ENCODE measurements at regions not wholly inside any gene's neighbourhood (a gene's known extent, or its start where the extent isn't known, plus 50 kb on each side); places are given as distances from the start of the nearest gene placed in this dataset.

GRCh38 chr15:23750179-23750578 lies 63.1 kb upstream of the NDN start:
- no peak overlapping the region for H3K4me3 ChIP-seq (ENCODE audit: low read depth, low read length)
- no peak for DNase-seq (ENCODE audit: low read depth)
- TF ChIP-seq, protein P1, sequence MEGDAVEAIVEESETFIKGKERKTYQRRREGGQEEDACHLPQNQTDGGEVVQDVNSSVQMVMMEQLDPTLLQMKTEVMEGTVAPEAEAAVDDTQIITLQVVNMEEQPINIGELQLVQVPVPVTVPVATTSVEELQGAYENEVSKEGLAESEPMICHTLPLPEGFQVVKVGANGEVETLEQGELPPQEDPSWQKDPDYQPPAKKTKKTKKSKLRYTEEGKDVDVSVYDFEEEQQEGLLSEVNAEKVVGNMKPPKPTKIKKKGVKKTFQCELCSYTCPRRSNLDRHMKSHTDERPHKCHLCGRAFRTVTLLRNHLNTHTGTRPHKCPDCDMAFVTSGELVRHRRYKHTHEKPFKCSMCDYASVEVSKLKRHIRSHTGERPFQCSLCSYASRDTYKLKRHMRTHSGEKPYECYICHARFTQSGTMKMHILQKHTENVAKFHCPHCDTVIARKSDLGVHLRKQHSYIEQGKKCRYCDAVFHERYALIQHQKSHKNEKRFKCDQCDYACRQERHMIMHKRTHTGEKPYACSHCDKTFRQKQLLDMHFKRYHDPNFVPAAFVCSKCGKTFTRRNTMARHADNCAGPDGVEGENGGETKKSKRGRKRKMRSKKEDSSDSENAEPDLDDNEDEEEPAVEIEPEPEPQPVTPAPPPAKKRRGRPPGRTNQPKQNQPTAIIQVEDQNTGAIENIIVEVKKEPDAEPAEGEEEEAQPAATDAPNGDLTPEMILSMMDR (conservative IDR thresholded peaks at IDR 0.05; ENCODE audit: low read depth, low read length): no peak

GRCh38 chr15:23750776-23751175 lies 63.7 kb upstream of the NDN start:
- DNase-seq (ENCODE audit: low read depth): no peak
- no peak overlapping the region for H3K4me3 ChIP-seq (ENCODE audit: low read depth, low read length)
- TF ChIP-seq, protein P1 (conservative IDR thresholded peaks at IDR 0.05; ENCODE audit: low read depth, low read length): no peak

DNA sequence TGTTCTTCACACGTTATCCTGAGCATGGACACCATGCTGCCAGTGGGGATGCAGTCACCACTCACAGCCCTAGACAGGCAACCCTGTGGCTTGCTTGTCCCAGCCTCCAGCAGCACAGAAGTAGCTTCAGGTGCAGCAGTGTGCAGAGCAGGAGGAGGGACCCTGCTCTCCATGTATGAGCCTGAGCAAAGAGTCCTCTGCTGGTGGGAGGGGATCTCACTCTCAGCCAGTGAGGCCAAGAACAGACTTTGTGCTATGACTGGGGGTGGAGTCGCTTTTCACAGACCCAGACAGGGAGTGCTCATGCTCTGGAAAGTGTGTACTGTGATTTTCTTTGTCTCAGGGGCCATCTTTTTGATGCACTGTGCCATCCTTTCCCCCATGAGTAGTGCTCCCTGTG lies 66.1 kb upstream of the NDN start:
- TF ChIP-seq, protein P1 (conservative IDR thresholded peaks at IDR 0.05; ENCODE audit: low read depth, low read length): no peak
- no peak for DNase-seq (ENCODE audit: low read depth)

DNA sequence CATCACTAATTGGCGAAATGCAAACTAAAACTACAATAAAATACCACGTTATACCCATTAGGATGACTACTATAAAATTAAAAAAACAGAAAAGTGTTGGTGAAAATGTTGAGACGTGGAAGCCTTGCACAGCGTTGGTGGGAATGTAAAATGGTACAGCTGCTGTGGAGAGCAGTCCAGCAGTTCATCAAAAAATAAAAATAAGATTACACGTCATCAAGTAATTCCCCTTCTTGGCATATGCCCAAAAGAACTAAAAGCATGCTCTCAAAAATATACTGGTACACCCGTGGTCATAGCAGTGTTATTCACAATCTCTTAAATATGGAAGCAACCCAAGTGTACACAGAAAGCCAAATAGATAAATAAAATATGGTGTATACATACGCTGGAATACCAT lies 71.8 kb upstream of the NDN start:
- TF ChIP-seq, protein P1 (conservative IDR thresholded peaks at IDR 0.05; ENCODE audit: low read depth, low read length): no peak
- H3K4me3 ChIP-seq (ENCODE audit: low read depth, low read length): no peak overlapping the region
- no peak for DNase-seq (ENCODE audit: low read depth)

More for the DNA sequence above, 66.1 kb upstream of the NDN start:
- no peak overlapping the region for H3K4me3 ChIP-seq (ENCODE audit: low read depth, low read length)

- TF ChIP-seq, protein P1 (conservative IDR thresholded peaks at IDR 0.05; ENCODE audit: low read depth, low read length): no peak
- DNase-seq (ENCODE audit: low read depth): no peak
- H3K4me3 ChIP-seq (ENCODE audit: low read depth, low read length): no peak overlapping the region
Observed at GRCh38 chr15:23760024-23760423, 72.9 kb upstream of the NDN start.

- H3K4me3 ChIP-seq (ENCODE audit: low read depth, low read length): no peak overlapping the region
- DNase-seq (ENCODE audit: low read depth): no peak
- TF ChIP-seq, protein P1 (conservative IDR thresholded peaks at IDR 0.05; ENCODE audit: low read depth, low read length): no peak
Observed at GRCh38 chr15:23761386-23761785, 74.3 kb upstream of the NDN start.

DNA sequence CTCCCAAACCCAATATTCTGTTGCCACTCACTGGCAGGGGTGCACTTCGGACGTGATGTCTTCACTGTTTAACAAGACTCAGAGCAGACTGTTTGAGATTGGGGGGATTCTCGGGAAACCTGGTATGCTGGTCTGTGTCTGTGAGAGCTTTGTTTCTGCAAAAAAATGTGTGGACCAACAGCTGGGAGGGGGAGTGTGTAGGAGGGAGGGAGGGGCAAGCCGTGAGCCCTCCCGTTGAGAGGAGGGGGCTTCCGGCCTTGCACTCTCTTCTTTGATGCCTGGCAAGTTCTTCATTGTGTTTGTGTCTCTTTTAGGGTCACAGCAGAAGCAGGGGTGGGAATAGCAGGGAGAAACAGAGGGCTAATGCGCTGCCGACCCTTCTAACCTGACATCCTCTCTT lies 74.9 kb upstream of the NDN start:
- no peak for DNase-seq (ENCODE audit: low read depth)
- TF ChIP-seq, protein P1 (conservative IDR thresholded peaks at IDR 0.05; ENCODE audit: low read depth, low read length): no peak
- no peak overlapping the region for H3K4me3 ChIP-seq (ENCODE audit: low read depth, low read length)

Measured in epithelial cell of proximal tubule (primary cell).